ENCODE measurements at regions not wholly inside any gene's neighbourhood (a gene's known extent, or its start where the extent isn't known, plus 50 kb on each side); places are given as distances from the start of the nearest gene placed in this dataset.
A peak's percentile ranks its signal among the peaks of the same experiment; 100 is the strongest.

- H3K27ac Mint-ChIP-seq (ENCODE audit: unreplicated experiment), result no peak overlapping the region
- H3K27me3 Mint-ChIP-seq (ENCODE audit: low read depth, unreplicated experiment), result peaks cover 46% of the 10 kb centered on the region
- DNase-seq (ENCODE audit: low read depth) (no peak), FAIRE-seq (no peak)
- Histone ChIP-seq H4K20me1 (ENCODE audit: insufficient read depth, low read length) (no peaks in the 10 kb centered on the region), H3K27ac (ENCODE audit: low read depth, low read length) (no peak overlapping the region), H3K9me3 (ENCODE audit: insufficient read depth, low read depth, low read length) (no peaks in the 10 kb centered on the region), H3K36me3 (ENCODE audit: insufficient read depth, low read length) (no peaks in the 10 kb centered on the region), H3K4me1 (ENCODE audit: insufficient read depth, low read length) (peaks cover 18% of the 10 kb centered on the region), H3K4me2 (ENCODE audit: low read length) (peak overlapping the region; percentile 52), H3K79me2 (ENCODE audit: insufficient read depth, low read length) (no peaks in the 10 kb centered on the region), H3K4me3 (ENCODE audit: insufficient read depth, low read depth, low read length) (no peak overlapping the region), H3K9ac (ENCODE audit: low read length) (peak overlapping the region; percentile 17), H3K27me3 (ENCODE audit: insufficient read depth, low read length) (no peaks in the 10 kb centered on the region), H2AFZ (ENCODE audit: low read depth, low read length) (peak overlapping the region; percentile 62)
- H3K36me3 Mint-ChIP-seq (ENCODE audit: low read depth, unreplicated experiment), result no peaks in the 10 kb centered on the region
- H3K4me1 Mint-ChIP-seq (ENCODE audit: low read depth, unreplicated experiment), result no peaks in the 10 kb centered on the region
- H3K4me3 Mint-ChIP-seq (ENCODE audit: unreplicated experiment), result no peak overlapping the region
- TF ChIP-seq EZH2 (IDR thresholded peaks at IDR 0.05; ENCODE audit: insufficient read depth, low read length) (no peak), CTCF (IDR thresholded peaks at IDR 0.05; ENCODE audit: insufficient read depth, low read depth, low read length) (no peak)
- H3K9me3 Mint-ChIP-seq (ENCODE audit: unreplicated experiment), result no peaks in the 10 kb centered on the region
Measured at GRCh38 chr20:17875981-17876385, 92.6 kb downstream of the SNX5 start.

GRCh38 chr20:17875106-17875980, 93.3 kb downstream of the SNX5 start:
- Histone ChIP-seq H2AFZ (ENCODE audit: low read depth, low read length) (peak overlapping the region; percentile 63), H3K36me3 (ENCODE audit: insufficient read depth, low read length) (no peaks in the 10 kb centered on the region), H3K4me3 (ENCODE audit: insufficient read depth, low read depth, low read length) (no peak overlapping the region), H3K4me2 (ENCODE audit: low read length) (peak overlapping the region; percentile 52), H3K79me2 (ENCODE audit: insufficient read depth, low read length) (no peaks in the 10 kb centered on the region), H4K20me1 (ENCODE audit: insufficient read depth, low read length) (no peaks in the 10 kb centered on the region), H3K27me3 (ENCODE audit: insufficient read depth, low read length) (no peaks in the 10 kb centered on the region), H3K9ac (ENCODE audit: low read length) (peak overlapping the region; percentile 17), H3K27ac (ENCODE audit: low read depth, low read length) (no peak overlapping the region), H3K4me1 (ENCODE audit: insufficient read depth, low read length) (peaks cover 18% of the 10 kb centered on the region), H3K9me3 (ENCODE audit: insufficient read depth, low read depth, low read length) (no peaks in the 10 kb centered on the region)
- no peaks in the 10 kb centered on the region for H3K4me1 Mint-ChIP-seq (ENCODE audit: low read depth, unreplicated experiment)
- H3K9me3 Mint-ChIP-seq (ENCODE audit: unreplicated experiment), result no peaks in the 10 kb centered on the region
- DNase-seq (ENCODE audit: low read depth) (peak; percentile 72), FAIRE-seq (no peak)
- H3K27ac Mint-ChIP-seq (ENCODE audit: unreplicated experiment), result no peak overlapping the region
- no peak overlapping the region for H3K4me3 Mint-ChIP-seq (ENCODE audit: unreplicated experiment)
- no peaks in the 10 kb centered on the region for H3K36me3 Mint-ChIP-seq (ENCODE audit: low read depth, unreplicated experiment)
- TF ChIP-seq CTCF (IDR thresholded peaks at IDR 0.05; ENCODE audit: insufficient read depth, low read depth, low read length) (no peak), EZH2 (IDR thresholded peaks at IDR 0.05; ENCODE audit: insufficient read depth, low read length) (no peak)
- peaks cover 48% of the 10 kb centered on the region for H3K27me3 Mint-ChIP-seq (ENCODE audit: low read depth, unreplicated experiment)
